Osteoblast (primary cell): ENCODE measurements at regions not wholly inside any gene's neighbourhood (a gene's known extent, or its start where the extent isn't known, plus 50 kb on each side); places are given as distances from the start of the nearest gene placed in this dataset.

Experiments
- DNase-seq: peaks from one replicate; pipeline ENCODE4 v3.0.0; 2011; ENCODE audit warnings: low spot score, mixed read lengths; ENCODE audit not compliant: insufficient read length; ENCODE audit errors: missing footprints
- H2AFZ ChIP-seq: 2 replicates; pipeline ENCODE4 v1.6.0; 2011; ENCODE audit warnings: mild to moderate bottlenecking, low read length
- H3K27ac ChIP-seq: 2 replicates; pipeline ENCODE4 v1.5.1; 2011; ENCODE audit warnings: mild to moderate bottlenecking, low read depth, low read length, moderate library complexity
- H3K27me3 ChIP-seq: 2 replicates; pipeline ENCODE4 v1.6.0; 2012; ENCODE audit warnings: mild to moderate bottlenecking, control low read depth, inconsistent platforms, low read length, moderate library complexity; ENCODE audit not compliant: insufficient read depth
- H3K36me3 ChIP-seq: 2 replicates; pipeline ENCODE4 v1.5.1; 2011; ENCODE audit warnings: mild to moderate bottlenecking, low read length, control low read depth, moderate library complexity; ENCODE audit not compliant: insufficient read depth
- H3K4me1 ChIP-seq: 2 replicates; pipeline ENCODE4 v1.5.1; 2011; ENCODE audit warnings: mild to moderate bottlenecking, low read length, control low read depth, moderate library complexity; ENCODE audit not compliant: insufficient read depth
- H3K4me2 ChIP-seq: 2 replicates; pipeline ENCODE4 v1.6.0; 2011; ENCODE audit warnings: mild to moderate bottlenecking, low read length; ENCODE audit not compliant: insufficient read depth
- H3K4me3 ChIP-seq: fragments of 200-600 bp; sonication (generic); 3 replicates; pipeline ENCODE4 v1.5.1; 2012; ENCODE audit warnings: mild to moderate bottlenecking, low read length, inconsistent platforms; ENCODE audit not compliant: insufficient read depth
- H3K79me2 ChIP-seq: 2 replicates; pipeline ENCODE4 v1.6.0; 2012; ENCODE audit warnings: mild to moderate bottlenecking, low read length, control low read depth, inconsistent platforms; ENCODE audit not compliant: insufficient read depth
- H3K9me3 ChIP-seq: 2 replicates; pipeline ENCODE4 v1.5.1; 2011; ENCODE audit warnings: low read depth, low read length, control low read depth
- H4K20me1 ChIP-seq: 2 replicates; pipeline ENCODE4 v1.6.0; 2012; ENCODE audit warnings: mild to moderate bottlenecking, low read length, control low read depth; ENCODE audit not compliant: insufficient read depth
- CTCF ChIP-seq: IDR thresholded peaks from 2 replicates; pipeline ENCODE4 v1.5.1; 2011; ENCODE audit warnings: mild to moderate bottlenecking, low read depth, low read length, moderate library complexity; ENCODE audit errors: extremely low read depth

GRCh38 chr6:151699719-151700118 lies 107.8 kb upstream of the ESR1 start:
- H3K27me3 ChIP-seq: no peaks in the 10 kb centered on the region
- TF ChIP-seq CTCF: no peak
- no peak overlapping the region for H3K27ac ChIP-seq
- H2AFZ ChIP-seq: no peak overlapping the region
- no peaks in the 10 kb centered on the region for H3K9me3 ChIP-seq
- no peaks in the 10 kb centered on the region for H3K36me3 ChIP-seq
- no peaks in the 10 kb centered on the region for H4K20me1 ChIP-seq
- no peak overlapping the region for H3K4me2 ChIP-seq
- no peak overlapping the region for H3K4me3 ChIP-seq
- H3K79me2 ChIP-seq: no peaks in the 10 kb centered on the region
- no peaks in the 10 kb centered on the region for H3K4me1 ChIP-seq
- DNase-seq: no peak

- no peak for DNase-seq
- H3K27me3 ChIP-seq: no peaks in the 10 kb centered on the region
- no peaks in the 10 kb centered on the region for H3K4me1 ChIP-seq
- TF ChIP-seq CTCF: no peak
- H3K79me2 ChIP-seq: no peaks in the 10 kb centered on the region
- no peak overlapping the region for H3K27ac ChIP-seq
- H3K4me3 ChIP-seq: no peak overlapping the region
- no peaks in the 10 kb centered on the region for H4K20me1 ChIP-seq
- H3K4me2 ChIP-seq: no peak overlapping the region
- H2AFZ ChIP-seq: no peak overlapping the region
- H3K36me3 ChIP-seq: no peaks in the 10 kb centered on the region
- no peaks in the 10 kb centered on the region for H3K9me3 ChIP-seq
Measured at GRCh38 chr6:151701911-151702562, 105.4 kb upstream of the ESR1 start.

- Histone ChIP-seq H3K27me3 (no peaks in the 10 kb centered on the region), H3K4me2 (no peak overlapping the region), H3K36me3 (no peaks in the 10 kb centered on the region), H3K79me2 (no peaks in the 10 kb centered on the region), H2AFZ (no peak overlapping the region), H3K4me1 (no peaks in the 10 kb centered on the region), H4K20me1 (no peaks in the 10 kb centered on the region), H3K27ac (no peak overlapping the region), H3K4me3 (no peak overlapping the region), H3K9me3 (no peaks in the 10 kb centered on the region)
- DNase-seq: no peak
- TF ChIP-seq CTCF: no peak
Measured at GRCh38 chr6:151702851-151703658, 104.4 kb upstream of the ESR1 start.

GRCh38 chr6:151704383-151704782 lies 103.1 kb upstream of the ESR1 start:
- TF ChIP-seq CTCF: no peak
- H3K27me3 ChIP-seq: no peaks in the 10 kb centered on the region
- no peak overlapping the region for H3K4me2 ChIP-seq
- no peak overlapping the region for H3K4me3 ChIP-seq
- H4K20me1 ChIP-seq: no peaks in the 10 kb centered on the region
- H3K79me2 ChIP-seq: no peaks in the 10 kb centered on the region
- peak; percentile 50 for DNase-seq
- H3K36me3 ChIP-seq: no peaks in the 10 kb centered on the region
- no peak overlapping the region for H3K27ac ChIP-seq
- H3K9me3 ChIP-seq: no peaks in the 10 kb centered on the region
- no peak overlapping the region for H2AFZ ChIP-seq
- H3K4me1 ChIP-seq: no peaks in the 10 kb centered on the region
